ENCODE measurements at regions not wholly inside any gene's neighbourhood (a gene's known extent, or its start where the extent isn't known, plus 50 kb on each side); places are given as distances from the start of the nearest gene placed in this dataset.
"Not testable (repeated sequence)": the region's sequence is repeated elsewhere in the genome, so short reads cannot be mapped to it uniquely, and the experiment has no call there.

DNA sequence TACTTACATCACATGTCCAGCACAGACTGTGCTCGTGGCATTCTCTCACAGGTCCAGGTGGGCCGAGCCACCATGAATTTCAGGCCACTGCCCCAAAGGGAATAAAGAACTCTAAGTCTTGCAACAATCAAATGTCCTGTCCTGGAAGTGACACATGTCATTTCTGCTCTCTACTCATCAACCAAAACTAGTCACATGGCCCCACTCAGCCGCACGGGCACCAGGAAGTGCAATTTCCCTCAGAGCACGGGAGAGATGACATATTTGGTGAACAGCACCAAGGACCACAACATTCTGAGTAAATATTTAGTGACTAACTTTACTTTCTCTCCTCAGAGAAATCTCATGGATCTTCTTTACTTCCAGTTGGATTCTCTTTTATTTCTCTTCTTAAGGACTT, 131.1 kb upstream of the TUT7 start:
- H3K4me2 ChIP-seq (ENCODE audit: low read depth, low read length, poor library complexity, severe bottlenecking) = no peak overlapping the region

DNA sequence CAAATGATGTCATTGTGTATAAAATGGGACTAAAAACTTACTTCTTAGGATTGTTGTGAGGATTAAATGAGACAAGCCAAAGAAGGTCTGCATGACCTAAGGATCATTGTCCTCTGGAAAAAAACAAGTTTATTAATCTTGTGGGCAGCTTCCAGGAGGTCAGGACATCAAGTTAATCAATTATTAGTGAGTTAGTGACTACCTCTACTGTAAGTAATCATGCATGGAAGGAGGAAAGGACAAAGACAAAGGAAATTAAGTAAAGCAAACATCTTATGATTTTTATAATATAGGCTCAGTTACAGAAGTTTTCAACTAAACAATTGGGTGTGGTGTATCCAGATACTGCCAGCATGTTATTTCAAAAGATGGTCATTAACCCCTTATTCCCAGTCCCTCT, 129.3 kb upstream of the TUT7 start:
- H3K9me3 ChIP-seq (ENCODE audit: insufficient read depth, low read length) = no peaks in the 10 kb centered on the region
- H3K79me2 ChIP-seq (ENCODE audit: insufficient read depth, low read length) = no peaks in the 10 kb centered on the region
- H3F3A ChIP-seq (ENCODE audit: insufficient read depth) = no peaks in the 10 kb centered on the region
- H3K27ac ChIP-seq (ENCODE audit: low read depth, low read length) = no peak overlapping the region
- H3K4me3 ChIP-seq (ENCODE audit: insufficient read depth, low read length, poor library complexity, severe bottlenecking) = no peak overlapping the region
- no peaks in the 10 kb centered on the region for H3K27me3 ChIP-seq (ENCODE audit: low read length)
- H3K9ac ChIP-seq (ENCODE audit: low read length) = no peak overlapping the region
- H3K4me2 ChIP-seq (ENCODE audit: low read depth, low read length, poor library complexity, severe bottlenecking) = no peak overlapping the region
- no peaks in the 10 kb centered on the region for H4K20me1 ChIP-seq (ENCODE audit: low read depth, low read length)
- TF ChIP-seq EZH2phosphoT487 (conservative IDR thresholded peaks at IDR 0.05; ENCODE audit: low read length) = no peak
- TF ChIP-seq, protein P1, sequence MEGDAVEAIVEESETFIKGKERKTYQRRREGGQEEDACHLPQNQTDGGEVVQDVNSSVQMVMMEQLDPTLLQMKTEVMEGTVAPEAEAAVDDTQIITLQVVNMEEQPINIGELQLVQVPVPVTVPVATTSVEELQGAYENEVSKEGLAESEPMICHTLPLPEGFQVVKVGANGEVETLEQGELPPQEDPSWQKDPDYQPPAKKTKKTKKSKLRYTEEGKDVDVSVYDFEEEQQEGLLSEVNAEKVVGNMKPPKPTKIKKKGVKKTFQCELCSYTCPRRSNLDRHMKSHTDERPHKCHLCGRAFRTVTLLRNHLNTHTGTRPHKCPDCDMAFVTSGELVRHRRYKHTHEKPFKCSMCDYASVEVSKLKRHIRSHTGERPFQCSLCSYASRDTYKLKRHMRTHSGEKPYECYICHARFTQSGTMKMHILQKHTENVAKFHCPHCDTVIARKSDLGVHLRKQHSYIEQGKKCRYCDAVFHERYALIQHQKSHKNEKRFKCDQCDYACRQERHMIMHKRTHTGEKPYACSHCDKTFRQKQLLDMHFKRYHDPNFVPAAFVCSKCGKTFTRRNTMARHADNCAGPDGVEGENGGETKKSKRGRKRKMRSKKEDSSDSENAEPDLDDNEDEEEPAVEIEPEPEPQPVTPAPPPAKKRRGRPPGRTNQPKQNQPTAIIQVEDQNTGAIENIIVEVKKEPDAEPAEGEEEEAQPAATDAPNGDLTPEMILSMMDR (IDR thresholded peaks at IDR 0.05; ENCODE audit: insufficient read depth, low read length, poor library complexity, severe bottlenecking) = no peak
- H3K9me2 ChIP-seq (replicated peaks; ENCODE audit: insufficient read depth, low read length) = no peaks in the 10 kb centered on the region
- H3K36me3 ChIP-seq (ENCODE audit: low read length) = no peaks in the 10 kb centered on the region
- no peak overlapping the region for H2AFZ ChIP-seq (ENCODE audit: low read depth, low read length, severe bottlenecking)

More for the DNA sequence above, 131.1 kb upstream of the TUT7 start:
- Histone ChIP-seq H3K9me3 (ENCODE audit: insufficient read depth, low read length) (no peaks in the 10 kb centered on the region), H3K36me3 (ENCODE audit: low read length) (no peaks in the 10 kb centered on the region), H3K79me2 (ENCODE audit: insufficient read depth, low read length) (no peaks in the 10 kb centered on the region), H2AFZ (ENCODE audit: low read depth, low read length, severe bottlenecking) (no peak overlapping the region), H3K9ac (ENCODE audit: low read length) (no peak overlapping the region), H3K27ac (ENCODE audit: low read depth, low read length) (no peak overlapping the region), H3K4me3 (ENCODE audit: insufficient read depth, low read length, poor library complexity, severe bottlenecking) (no peak overlapping the region), H3K27me3 (ENCODE audit: low read length) (no peaks in the 10 kb centered on the region), H3F3A (ENCODE audit: insufficient read depth) (no peaks in the 10 kb centered on the region), H4K20me1 (ENCODE audit: low read depth, low read length) (no peaks in the 10 kb centered on the region), H3K9me2 (replicated peaks; ENCODE audit: insufficient read depth, low read length) (no peaks in the 10 kb centered on the region)
- no peak for TF ChIP-seq EZH2phosphoT487 (conservative IDR thresholded peaks at IDR 0.05; ENCODE audit: low read length)
- TF ChIP-seq, protein P1 (IDR thresholded peaks at IDR 0.05; ENCODE audit: insufficient read depth, low read length, poor library complexity, severe bottlenecking) = no peak

DNA sequence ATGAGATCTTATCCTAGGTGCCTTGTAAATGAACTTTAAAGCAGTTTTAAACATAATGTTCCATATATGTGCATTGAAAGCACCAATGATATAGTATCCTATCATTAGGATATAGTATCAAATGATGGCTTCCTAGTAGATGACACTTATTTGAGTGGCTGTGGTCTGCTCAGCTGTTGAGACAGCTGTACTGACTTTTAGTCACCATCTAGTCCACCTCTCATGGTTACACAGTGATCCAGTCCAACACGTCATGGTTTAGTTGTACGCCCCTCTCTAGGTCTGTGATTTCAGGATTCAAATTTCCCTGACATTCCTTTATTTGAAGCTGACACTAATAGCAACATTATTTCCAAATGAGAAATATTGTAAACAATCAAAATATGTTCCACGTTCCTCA, 127.3 kb upstream of the TUT7 start:
- H3K36me3 ChIP-seq (ENCODE audit: low read length) = no peaks in the 10 kb centered on the region
- H3K9me3 ChIP-seq (ENCODE audit: insufficient read depth, low read length) = no peaks in the 10 kb centered on the region
- H3K27me3 ChIP-seq (ENCODE audit: low read length) = no peaks in the 10 kb centered on the region
- H3K4me2 ChIP-seq (ENCODE audit: low read depth, low read length, poor library complexity, severe bottlenecking) = no peak overlapping the region
- no peak overlapping the region for H3K27ac ChIP-seq (ENCODE audit: low read depth, low read length)
- H3K79me2 ChIP-seq (ENCODE audit: insufficient read depth, low read length) = no peaks in the 10 kb centered on the region
- H3F3A ChIP-seq (ENCODE audit: insufficient read depth) = no peaks in the 10 kb centered on the region
- TF ChIP-seq EZH2phosphoT487 (conservative IDR thresholded peaks at IDR 0.05; ENCODE audit: low read length) = no peak
- TF ChIP-seq, protein P1 (IDR thresholded peaks at IDR 0.05; ENCODE audit: insufficient read depth, low read length, poor library complexity, severe bottlenecking) = no peak
- H3K9ac ChIP-seq (ENCODE audit: low read length) = no peak overlapping the region
- no peak overlapping the region for H2AFZ ChIP-seq (ENCODE audit: low read depth, low read length, severe bottlenecking)
- no peaks in the 10 kb centered on the region for H4K20me1 ChIP-seq (ENCODE audit: low read depth, low read length)
- no peak overlapping the region for H3K4me3 ChIP-seq (ENCODE audit: insufficient read depth, low read length, poor library complexity, severe bottlenecking)
- H3K9me2 ChIP-seq (replicated peaks; ENCODE audit: insufficient read depth, low read length) = no peaks in the 10 kb centered on the region

DNA sequence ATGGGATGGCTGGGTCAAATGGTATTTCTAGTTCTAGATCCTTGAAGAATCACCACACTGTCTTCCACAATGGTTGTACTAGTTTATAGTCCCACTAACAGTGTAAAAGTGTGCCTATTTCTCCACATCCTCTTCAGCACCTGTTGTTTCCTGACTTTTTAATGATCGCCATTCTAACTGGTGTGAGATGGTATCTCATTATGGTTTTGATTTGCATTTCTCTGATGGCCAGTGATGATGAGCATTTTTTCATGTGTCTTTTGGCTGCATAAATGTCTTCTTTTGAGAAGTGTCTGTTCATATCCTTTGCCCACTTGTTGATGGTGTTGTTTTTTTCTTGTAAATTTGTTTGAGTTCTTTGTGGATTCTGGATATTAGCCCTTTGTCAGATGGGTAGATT, 121.0 kb upstream of the TUT7 start:
- not testable (repeated sequence) for H3K9ac ChIP-seq (ENCODE audit: low read length); H3K9me2 ChIP-seq (replicated peaks; ENCODE audit: insufficient read depth, low read length); H3K36me3 ChIP-seq (ENCODE audit: low read length); H3K4me2 ChIP-seq (ENCODE audit: low read depth, low read length, poor library complexity, severe bottlenecking); H3K27ac ChIP-seq (ENCODE audit: low read depth, low read length); H3F3A ChIP-seq (ENCODE audit: insufficient read depth); H3K27me3 ChIP-seq (ENCODE audit: low read length); H3K4me3 ChIP-seq (ENCODE audit: insufficient read depth, low read length, poor library complexity, severe bottlenecking); H2AFZ ChIP-seq (ENCODE audit: low read depth, low read length, severe bottlenecking); H3K9me3 ChIP-seq (ENCODE audit: insufficient read depth, low read length); H3K79me2 ChIP-seq (ENCODE audit: insufficient read depth, low read length); H4K20me1 ChIP-seq (ENCODE audit: low read depth, low read length)
